NT2/D1 (cell line): ENCODE measurements at regions not wholly inside any gene's neighbourhood (a gene's known extent, or its start where the extent isn't known, plus 50 kb on each side); places are given as distances from the start of the nearest gene placed in this dataset.

Source experiments
- YY1 ChIP-seq: IDR thresholded peaks from 2 replicates; pipeline ENCODE4 v1.6.1; 2011; ENCODE audit not compliant: insufficient read length, insufficient read depth
- ZNF274 ChIP-seq: IDR thresholded peaks from 2 replicates; pipeline ENCODE4 v1.6.1; 2011; ENCODE audit warnings: mild to moderate bottlenecking, low read depth, low read length

DNA sequence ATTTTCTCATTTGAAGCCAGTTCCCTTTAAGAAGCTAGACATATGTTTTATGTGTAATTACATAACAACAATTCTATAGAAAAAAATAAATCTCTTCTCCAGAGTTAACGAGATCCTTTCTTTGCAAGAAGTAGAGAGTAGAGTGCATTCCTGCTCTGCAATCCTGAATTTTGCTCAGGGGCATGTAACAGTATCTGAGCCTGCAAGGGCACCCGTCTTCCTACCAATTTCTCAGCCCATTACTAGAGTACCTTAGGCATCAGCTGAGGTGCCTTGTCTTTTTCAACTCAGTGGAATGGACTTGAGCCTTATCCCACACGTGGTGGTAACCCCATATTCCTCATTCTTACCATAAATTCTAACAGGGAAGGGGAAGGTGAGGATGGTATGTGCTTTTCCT is 205.9 kb downstream of the IKZF2 start:
- no peak for TF ChIP-seq ZNF274
- no peak for TF ChIP-seq YY1
